AG04450 (cell line): ENCODE measurements at regions not wholly inside any gene's neighbourhood (a gene's known extent, or its start where the extent isn't known, plus 50 kb on each side); places are given as distances from the start of the nearest gene placed in this dataset.

Source experiments
- CTCF ChIA-PET: fragments of 300-600, 350-600 bp; formaldehyde crosslinking; extraction: SDS; loops from one replicate; lab custom pipeline; 2022; ENCODE audit warnings: antibody characterized with exemption, inconsistent platforms; lab: Charles Lee
- POLR2A ChIA-PET: fragments of 350-600 bp; formaldehyde crosslinking; extraction: SDS; loops from one replicate; lab custom pipeline; 2021; ENCODE audit warnings: antibody characterized with exemption, inconsistent platforms; lab: Yijun Ruan, JAX
- DNase-seq: peaks from one replicate; pipeline ENCODE4 v3.0.0-alpha.2; 2011; ENCODE audit warnings: low read depth, low spot score
- H3K27ac ChIP-seq: one replicate; pipeline ENCODE4 v1.5.1; 2012; ENCODE audit warnings: low read depth, low read length, control low read depth
- H3K27me3 ChIP-seq: one replicate; pipeline ENCODE4 v1.6.0; 2012; ENCODE audit warnings: low read length; ENCODE audit not compliant: control insufficient read depth, insufficient read depth
- H3K4me3 ChIP-seq: 2 replicates; pipeline ENCODE4 v1.5.1; 2011; ENCODE audit warnings: mild to moderate bottlenecking, low read depth, low read length, control low read depth
- H3K9me3 ChIP-seq: 2 replicates; pipeline ENCODE4 v1.5.1; 2012; ENCODE audit warnings: low read length; ENCODE audit not compliant: control insufficient read depth, insufficient read depth
- TF ChIP-seq, protein P1 (sequence below): IDR thresholded peaks from 2 replicates; pipeline ENCODE4 v1.5.1; 2011; ENCODE audit warnings: low read depth, low read length, control low read depth, inconsistent platforms

DNA sequence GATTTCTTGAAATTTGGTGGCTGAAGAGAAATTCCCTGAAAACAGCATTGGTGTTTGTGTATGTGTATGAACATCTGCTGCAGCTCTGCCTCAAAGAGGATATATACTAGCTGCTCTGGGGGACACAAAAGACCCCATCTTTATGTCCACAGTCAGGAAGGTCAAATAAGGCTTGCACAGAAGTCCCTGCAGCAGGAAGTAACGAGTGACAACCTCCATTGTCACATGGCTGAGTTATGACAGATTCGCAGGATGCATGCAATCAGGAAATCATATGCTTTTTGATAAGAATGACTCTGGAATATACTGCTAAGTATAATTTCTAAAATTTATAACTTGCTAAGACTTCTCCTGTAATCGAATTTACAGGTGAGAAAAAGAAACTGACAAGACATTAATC lies 225.9 kb upstream of the CST7 start:
- CTCF ChIA-PET = no interaction called here
- POLR2A ChIA-PET = no interaction called here
- no peak overlapping the region for H3K27ac ChIP-seq
- TF ChIP-seq, protein P1, sequence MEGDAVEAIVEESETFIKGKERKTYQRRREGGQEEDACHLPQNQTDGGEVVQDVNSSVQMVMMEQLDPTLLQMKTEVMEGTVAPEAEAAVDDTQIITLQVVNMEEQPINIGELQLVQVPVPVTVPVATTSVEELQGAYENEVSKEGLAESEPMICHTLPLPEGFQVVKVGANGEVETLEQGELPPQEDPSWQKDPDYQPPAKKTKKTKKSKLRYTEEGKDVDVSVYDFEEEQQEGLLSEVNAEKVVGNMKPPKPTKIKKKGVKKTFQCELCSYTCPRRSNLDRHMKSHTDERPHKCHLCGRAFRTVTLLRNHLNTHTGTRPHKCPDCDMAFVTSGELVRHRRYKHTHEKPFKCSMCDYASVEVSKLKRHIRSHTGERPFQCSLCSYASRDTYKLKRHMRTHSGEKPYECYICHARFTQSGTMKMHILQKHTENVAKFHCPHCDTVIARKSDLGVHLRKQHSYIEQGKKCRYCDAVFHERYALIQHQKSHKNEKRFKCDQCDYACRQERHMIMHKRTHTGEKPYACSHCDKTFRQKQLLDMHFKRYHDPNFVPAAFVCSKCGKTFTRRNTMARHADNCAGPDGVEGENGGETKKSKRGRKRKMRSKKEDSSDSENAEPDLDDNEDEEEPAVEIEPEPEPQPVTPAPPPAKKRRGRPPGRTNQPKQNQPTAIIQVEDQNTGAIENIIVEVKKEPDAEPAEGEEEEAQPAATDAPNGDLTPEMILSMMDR = no peak
- no peaks in the 10 kb centered on the region for H3K9me3 ChIP-seq
- no peak overlapping the region for H3K4me3 ChIP-seq
- H3K27me3 ChIP-seq = peaks cover 7% of the 10 kb centered on the region
- DNase-seq = no peak

DNA sequence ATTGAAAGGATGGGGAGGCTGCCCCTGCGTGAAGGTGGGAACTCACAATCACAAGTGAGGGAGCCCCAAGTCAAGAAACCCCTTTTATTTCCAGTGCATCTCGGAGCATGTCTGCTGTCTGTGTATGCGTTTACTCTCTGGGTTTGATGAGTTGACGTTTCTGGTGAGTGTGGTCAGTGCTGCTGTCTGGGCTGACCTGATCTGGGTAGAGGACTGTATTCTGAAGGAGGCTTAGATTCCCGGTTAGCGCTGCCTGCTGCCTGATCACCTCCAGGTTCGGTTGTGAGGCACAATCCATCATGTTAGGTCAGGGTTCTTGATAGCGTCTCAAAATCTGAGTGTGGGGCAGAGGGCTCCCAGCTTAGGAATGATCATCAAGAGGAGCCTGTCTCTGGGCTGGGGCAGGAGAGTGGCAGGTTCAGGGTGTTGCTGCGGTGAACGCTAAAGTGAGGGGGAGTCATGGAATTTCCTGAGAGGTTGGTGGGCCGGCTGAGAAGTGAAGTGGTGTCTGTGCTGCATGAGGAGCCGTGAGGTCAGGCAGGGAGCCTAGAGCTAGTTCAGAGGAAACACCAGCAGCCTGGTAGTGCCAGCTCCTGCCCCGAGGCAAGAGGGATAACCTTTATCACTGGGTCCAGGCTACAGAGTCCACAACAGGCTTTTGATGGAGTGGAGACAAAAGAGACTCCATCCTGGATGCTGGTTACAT lies 225.3 kb upstream of the CST7 start:
- ChIA-PET POLR2A (no interaction called here), CTCF (no interaction called here)
- peaks cover 7% of the 10 kb centered on the region for H3K27me3 ChIP-seq
- TF ChIP-seq, protein P1 = no peak
- no peak overlapping the region for H3K4me3 ChIP-seq
- no peaks in the 10 kb centered on the region for H3K9me3 ChIP-seq
- no peak overlapping the region for H3K27ac ChIP-seq
- no peak for DNase-seq

DNA sequence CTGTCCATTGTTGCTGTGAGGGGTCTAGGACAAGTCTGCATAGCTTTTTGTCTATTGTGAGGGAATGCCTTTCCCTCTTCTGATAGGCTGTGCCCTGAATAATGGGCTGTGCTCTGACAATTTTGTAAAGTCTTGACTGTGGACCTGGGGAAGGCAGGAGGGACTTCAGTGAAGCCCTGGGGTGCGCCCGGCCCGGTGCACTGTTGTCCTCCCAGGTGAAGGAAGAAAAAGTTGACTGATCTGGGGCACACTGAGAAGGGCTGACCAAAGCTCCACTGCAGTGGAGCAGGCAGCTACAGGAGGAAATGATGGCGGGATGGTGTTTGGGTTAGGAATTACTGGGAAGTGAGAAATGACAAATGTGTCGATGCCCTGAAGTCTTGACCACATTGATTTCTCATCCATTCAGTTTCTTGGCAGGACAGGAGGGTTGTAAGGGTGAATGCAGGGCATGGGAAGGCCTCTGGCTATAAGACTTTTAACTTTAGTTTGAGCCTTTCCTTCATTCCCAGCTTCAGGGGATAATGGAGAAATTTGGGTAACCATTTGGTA lies 224.0 kb upstream of the CST7 start:
- Histone ChIP-seq H3K4me3 (no peak overlapping the region), H3K27me3 (peaks cover 7% of the 10 kb centered on the region), H3K27ac (no peak overlapping the region), H3K9me3 (no peaks in the 10 kb centered on the region)
- TF ChIP-seq, protein P1 = no peak
- no peak for DNase-seq
- CTCF ChIA-PET = no interaction called here
- POLR2A ChIA-PET = no interaction called here

DNA sequence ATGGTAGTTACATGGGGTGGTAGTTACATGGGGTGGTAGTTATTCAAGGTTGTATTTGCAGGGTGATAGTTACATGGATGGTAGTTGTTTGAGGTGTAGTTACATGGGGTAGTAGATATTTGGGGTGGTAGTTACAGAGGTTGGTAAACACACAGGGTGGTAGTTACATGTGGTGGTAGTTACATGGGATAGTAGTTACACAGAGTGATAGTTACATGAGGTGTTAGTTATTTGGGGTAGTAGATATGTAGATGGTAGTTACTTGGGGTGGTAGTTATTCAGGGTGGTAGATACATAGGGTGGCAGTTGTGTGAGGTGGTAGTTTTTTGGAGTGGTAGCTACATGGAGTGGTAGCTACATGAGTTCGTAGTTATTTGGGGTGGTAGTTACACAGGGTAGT lies 221.3 kb upstream of the CST7 start:
- Histone ChIP-seq H3K4me3 (no peak overlapping the region), H3K27me3 (peaks cover 7% of the 10 kb centered on the region), H3K9me3 (no peaks in the 10 kb centered on the region), H3K27ac (no peak overlapping the region)
- TF ChIP-seq, protein P1 = no peak
- DNase-seq = no peak
- CTCF ChIA-PET = no interaction called here
- POLR2A ChIA-PET = no interaction called here

DNA sequence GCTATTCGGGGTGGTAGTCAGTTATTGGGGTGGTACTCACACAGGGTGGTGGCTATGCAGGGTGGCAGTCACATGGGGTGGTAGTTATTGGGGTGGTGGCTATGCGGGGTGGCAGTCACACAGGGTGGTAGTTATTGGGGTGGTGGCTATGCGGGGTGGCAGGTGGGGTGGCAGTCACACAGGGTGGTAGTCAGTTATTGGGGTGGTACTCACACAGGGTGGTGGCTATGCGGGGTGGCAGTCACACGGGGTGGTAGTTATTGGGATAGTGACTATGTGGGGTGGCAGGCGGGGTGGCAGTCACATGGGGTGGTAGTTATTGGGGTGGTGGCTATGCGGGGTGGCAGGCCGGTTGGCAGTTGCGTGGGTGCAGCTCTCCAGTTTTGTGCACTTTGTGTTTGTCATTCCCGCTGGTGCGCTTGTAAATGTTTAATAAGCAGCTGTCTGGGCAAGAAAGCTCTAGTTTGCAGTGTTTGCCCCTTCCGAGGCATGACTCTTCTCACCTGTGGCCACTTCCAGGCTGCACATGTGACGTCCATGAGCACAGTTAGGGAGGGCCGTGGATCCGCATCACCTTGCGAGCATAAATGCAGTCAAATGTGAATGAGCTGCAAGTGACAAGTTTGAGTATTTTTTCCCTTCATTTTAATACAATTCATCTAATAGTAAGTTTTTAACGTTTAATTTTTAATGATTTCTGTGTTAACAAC lies 219.0 kb upstream of the CST7 start:
- ChIA-PET CTCF (no interaction called here), POLR2A (no interaction called here)

More for the DNA sequence above, 219.0 kb upstream of the CST7 start:
- Histone ChIP-seq H3K27ac (no peak overlapping the region), H3K27me3 (no peaks in the 10 kb centered on the region), H3K9me3 (no peaks in the 10 kb centered on the region), H3K4me3 (no peak overlapping the region)
- no peak for DNase-seq
- TF ChIP-seq, protein P1 = no peak
